NCI-H446 treated with DMSO at 0.1 percent for 48 hours (cell line): ENCODE measurements at regions not wholly inside any gene's neighbourhood (a gene's known extent, or its start where the extent isn't known, plus 50 kb on each side); places are given as distances from the start of the nearest gene placed in this dataset.
"Not testable (repeated sequence)": the region's sequence is repeated elsewhere in the genome, so short reads cannot be mapped to it uniquely, and the experiment has no call there.

Source experiments
- DNase-seq: peaks from one replicate; lab custom pipeline; 2025; lab: John Stamatoyannopoulos, UW

GRCh38 chr3:40949347-40949746 is 250.0 kb upstream of the CTNNB1 start:
- DNase-seq, result not testable (repeated sequence)

GRCh38 chr3:40951636-40952035 is 247.7 kb upstream of the CTNNB1 start:
- DNase-seq, result no peak

DNA sequence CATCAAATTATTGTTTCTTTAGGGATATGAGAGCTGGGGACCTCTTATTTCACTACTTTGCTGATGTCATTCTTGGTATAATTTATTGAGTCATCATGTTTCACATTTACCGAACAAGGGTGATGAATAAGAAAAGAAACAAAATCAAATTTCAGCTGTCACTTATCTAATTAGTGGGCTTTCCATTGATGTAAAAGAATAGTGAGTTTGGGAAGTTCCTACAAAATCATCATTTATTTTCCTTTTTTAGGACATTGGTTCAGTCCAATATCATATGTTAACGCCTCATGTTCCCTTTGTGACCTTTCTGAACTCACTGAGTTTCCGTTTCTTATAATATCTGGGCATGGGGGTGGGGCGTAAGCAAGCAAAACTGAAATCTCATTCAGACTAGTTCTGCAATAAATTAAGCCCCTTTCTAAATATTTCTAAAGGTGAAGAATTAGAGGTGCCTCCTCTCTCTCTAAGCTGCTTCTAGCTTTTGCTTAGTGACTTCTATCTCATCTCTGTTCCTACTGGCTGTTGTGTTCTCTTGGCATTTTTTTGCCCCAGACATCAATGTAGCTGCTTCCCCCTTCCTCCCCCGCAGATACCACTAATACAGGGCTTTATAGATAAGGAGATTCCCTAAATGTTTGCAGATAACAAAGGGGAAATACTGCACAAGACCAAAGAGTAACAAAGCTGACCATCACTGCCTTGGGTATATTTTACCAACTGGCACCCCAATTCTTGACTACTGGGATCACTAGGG is 238.0 kb upstream of the CTNNB1 start:
- DNase-seq, result no peak

DNA sequence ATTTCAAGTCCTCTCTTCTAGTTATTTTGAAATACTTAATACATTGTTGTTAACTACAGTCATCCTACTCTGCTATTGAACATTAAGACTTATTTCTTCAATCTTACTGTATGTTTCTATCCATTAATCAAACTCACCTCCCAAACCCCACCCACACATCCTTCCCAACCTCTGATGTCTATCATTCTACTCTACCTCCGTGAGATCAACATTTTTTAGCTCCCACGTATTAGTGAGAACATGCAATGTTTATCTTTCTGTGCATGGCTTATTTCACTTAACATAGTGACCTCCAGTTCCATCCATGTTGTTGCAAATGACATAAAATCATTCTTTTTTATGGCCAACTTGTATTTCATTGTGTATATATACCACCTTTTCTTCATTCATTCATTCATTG is 236.6 kb upstream of the CTNNB1 start:
- DNase-seq, result no peak

DNA sequence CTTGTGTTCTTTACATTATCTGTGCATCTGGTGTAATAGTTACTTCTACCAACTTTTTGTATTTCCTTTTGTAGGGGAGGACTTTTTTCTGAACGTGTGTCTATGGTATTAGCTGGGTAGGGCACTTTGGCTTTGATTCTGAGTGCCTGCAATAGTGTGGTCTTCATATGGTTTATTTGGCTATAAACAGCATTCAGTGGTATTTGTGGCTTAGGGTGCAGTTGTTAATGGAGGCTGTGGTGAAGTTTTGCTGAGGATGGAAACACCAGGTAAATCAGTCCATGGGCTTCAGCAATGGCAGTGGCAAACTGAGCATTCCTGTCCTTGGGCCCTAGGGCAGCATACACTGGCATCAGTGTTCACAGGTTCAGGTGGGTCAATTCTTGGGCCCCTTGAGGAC is 230.6 kb upstream of the CTNNB1 start:
- no peak for DNase-seq

DNA sequence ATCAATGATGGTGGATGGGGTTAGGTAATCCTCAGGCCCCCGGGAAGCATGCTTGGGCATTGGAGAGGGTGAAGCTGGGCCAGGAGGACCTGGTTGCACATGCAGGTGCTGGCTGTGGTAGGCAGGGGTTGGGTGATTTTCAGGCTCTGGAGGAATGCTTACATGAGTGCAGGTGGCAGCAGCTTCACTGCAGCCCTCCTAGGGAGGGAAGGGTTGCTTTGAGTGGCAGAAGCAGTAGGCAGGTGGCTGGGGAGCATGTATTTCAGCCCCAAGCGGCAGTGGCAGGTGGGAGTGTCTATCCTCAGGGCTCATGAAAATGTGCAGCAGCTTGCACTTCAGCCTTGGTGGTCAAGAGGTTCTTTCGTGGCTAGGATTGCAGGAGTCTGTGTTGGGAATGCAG is 230.0 kb upstream of the CTNNB1 start:
- DNase-seq, result no peak

GRCh38 chr3:40969756-40970466 is 229.4 kb upstream of the CTNNB1 start:
- DNase-seq, result no peak

DNA sequence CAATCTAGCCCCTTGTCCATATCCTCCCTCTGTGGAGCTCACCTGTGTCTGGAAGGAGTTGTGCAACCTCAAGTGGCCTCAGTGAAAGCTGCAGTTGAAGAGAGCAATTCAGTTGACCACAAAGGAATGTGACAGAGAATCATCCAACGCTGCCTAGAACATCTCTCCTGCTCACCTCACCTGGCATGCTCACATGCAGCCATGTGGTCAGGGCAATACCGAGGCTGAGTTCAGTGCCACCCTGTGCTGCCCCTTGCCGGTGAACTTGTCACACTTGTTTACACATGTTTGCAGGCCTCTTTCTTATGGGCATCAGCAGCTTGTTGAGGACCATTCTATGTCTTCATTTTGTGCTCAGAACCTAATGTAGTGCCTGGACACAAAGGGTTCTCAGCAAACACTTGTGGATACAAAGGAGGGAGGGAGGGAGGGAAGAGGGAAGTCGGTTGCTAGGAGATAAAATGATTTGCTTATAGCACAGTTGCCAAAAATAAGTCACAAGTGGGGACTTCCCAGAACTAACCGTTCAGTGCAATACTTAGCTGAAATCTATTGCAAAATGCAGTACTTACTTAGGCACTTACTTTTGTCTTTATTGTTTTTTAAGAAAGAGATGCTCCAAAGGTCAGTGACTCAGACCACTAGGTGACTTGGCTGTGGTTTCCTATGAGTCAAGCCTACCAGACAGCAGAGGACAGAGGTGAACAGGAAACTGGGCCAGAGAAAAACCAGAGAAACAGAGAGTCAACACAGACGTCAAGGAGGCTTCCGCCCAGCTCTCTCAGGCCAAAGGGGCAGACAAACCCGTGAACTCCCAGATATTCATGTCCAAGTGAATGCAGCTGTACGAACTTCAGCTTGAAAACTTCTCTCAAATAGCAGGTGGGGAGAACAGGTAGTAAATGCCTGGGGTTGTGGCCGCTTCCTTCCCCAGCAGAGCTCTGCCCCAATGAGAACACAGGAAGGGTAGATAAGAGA is 227.8 kb upstream of the CTNNB1 start:
- DNase-seq, result no peak

- no peak for DNase-seq
These were observed 227.0 kb upstream of the CTNNB1 start for GRCh38 chr3:40972350-40972749.

DNA sequence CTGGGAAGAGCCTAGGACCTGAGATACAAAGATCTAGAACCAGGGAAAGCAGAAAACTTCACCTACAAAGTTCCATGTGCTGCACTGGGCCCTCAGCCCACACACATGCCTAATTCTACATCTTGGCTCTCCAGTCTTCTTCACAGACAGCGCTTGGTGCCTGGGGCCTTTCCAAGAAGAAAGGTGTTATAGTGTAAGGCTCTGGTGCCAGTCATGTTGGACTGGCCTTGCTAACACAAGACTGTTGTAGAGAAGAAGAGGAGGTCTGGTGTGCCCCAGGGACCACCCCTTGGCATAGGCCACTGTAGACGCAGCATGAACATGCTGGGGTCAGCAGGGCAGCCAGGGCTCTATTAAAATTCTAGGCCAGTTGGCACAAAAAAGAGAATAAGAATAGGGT is 226.2 kb upstream of the CTNNB1 start:
- no peak for DNase-seq

DNA sequence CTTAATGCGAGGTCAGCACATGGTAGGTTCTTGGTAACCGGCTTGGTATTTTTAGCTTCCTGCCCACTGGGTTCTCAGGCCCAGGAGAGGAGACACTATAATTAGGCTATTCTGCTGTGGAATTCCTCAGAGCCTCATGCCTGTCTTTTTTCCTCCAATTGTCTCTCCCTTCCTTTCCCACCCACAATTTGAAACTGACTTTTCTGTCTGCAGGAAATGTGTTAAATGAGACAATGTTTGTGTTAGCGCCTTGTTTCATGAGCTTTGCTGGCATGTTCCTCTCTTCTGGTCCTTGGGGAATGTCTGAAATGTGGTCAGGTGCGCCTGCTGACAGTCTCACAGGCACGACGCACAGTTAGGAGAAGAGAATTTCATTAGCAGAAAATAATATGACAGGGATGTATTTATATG is 223.6 kb upstream of the CTNNB1 start:
- no peak for DNase-seq

GRCh38 chr3:40976241-40976640 is 223.1 kb upstream of the CTNNB1 start:
- no peak for DNase-seq

GRCh38 chr3:40978442-40978841 is 220.9 kb upstream of the CTNNB1 start:
- no peak for DNase-seq

- DNase-seq, result no peak
These were observed 219.3 kb upstream of the CTNNB1 start for GRCh38 chr3:40979962-40980361.

DNA sequence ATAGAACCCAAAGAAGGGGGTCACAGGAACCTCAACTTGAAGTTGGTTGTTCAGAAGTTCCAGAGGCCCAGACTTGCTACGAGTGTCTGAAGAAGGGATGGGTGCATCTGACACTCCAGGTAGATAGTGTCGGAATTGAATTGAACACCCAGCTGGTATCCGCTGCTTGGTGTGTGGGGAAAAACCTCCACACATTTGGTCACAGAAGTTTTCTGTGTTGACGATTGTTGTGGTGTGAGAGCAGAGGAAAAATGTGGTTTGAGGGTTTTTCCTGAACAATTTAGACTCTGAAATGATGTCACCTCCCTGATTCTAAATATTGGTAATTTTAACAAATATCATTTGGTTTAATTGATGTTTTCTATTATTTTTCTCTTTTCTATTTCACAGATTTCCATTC is 218.8 kb upstream of the CTNNB1 start:
- no peak for DNase-seq

DNA sequence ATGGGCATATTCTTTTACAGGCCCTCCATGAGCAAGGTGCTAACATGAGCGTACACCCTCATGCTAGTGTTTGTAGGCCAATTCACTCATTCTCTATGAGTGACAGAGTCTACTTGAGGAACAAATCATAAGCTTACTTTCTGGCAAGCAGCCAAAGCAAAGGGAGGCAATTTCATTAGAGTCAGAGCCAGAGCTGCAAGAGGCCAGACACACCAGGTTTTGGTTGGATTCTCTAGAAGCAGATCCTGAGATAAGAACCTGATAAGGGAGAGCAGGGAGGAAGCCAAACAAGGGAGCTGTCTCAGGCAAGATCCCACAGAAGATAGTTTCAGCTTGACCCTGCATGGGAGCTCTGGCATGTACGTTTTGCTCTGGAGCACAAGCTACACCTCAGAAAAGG is 214.1 kb upstream of the CTNNB1 start:
- no peak for DNase-seq

DNA sequence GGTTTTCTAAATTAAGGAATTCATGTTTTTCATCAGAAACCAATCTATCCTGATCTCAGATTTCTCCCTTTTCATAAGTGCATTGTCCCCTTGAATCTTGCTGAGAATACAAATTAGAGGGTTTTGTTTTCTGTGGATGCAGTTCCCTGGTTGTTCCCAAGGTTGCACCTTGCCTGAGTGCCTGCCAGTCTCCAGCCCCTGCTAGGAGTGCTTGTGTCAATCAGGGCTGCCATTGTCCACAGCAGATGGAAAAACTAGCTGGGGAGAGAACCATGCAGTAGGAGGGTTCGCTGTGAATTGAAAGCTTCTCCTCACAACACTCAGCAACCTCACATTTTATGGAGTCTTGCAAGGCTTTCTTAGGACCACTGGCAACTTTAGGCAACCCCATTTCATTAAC is 210.8 kb upstream of the CTNNB1 start:
- DNase-seq, result no peak

DNA sequence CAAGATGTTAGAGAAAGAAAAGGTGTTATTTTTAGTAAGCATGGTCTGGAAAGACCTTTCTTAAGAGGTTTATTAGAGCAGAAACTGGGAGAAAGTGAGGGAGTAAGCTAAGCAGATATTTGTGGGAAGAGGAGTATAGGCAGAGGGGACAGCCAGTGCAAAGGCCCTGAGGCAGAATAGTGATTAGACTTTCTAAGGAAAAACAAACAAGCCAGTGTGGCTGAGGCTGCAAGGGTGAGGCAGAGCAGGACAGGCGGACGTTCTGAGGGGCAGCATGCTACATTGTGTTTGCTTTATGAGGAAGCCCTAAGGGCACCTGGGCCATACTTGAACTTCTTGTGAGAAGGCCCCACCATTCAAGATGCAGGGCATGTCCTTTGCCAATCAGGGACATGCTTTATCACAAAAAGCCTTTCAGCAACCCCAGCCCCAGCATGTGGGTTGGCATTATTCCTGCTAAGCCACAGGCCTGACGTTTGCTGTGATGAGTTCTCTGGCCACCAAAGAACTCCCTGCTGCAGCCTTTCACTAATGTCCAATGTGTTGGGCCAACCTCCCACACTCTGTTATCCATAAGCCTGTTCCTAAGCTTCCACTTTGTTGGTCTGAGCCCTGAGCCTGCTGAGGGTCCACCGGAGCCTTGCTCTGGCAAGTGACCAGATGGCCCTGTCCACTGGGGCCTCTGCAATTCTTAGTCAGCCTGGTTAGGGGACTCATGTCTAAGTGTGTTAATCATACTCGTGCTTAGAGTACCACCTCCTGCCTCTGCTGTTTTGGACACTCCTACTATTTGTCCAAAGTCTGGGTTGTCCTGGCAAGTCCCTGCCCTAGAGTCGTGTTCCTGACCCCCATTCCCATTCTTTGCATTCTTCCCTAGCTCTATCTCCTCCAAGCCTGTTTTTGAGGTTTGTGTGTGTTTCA is 209.9 kb upstream of the CTNNB1 start:
- DNase-seq, result no peak

GRCh38 chr3:40990062-40990456 is 209.2 kb upstream of the CTNNB1 start:
- no peak for DNase-seq

DNA sequence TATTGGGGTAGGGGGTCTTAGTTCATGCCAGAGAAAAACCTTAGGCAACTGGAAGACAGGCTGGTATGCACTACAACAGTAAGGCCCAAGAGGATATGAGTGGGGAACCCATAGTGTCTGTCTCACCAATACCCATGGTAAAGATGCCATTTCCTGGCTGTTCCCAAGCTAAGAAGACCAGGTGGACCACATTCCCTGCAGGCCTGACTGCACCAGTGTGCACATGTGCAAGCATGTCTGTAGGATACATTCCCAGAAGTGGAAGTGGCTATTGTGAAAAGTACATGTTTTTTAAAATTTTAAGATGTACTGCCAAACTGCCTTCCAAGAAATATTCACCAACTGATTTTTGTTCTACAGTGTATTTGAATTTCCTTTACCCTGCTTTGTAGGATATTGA is 207.3 kb upstream of the CTNNB1 start:
- no peak for DNase-seq

DNA sequence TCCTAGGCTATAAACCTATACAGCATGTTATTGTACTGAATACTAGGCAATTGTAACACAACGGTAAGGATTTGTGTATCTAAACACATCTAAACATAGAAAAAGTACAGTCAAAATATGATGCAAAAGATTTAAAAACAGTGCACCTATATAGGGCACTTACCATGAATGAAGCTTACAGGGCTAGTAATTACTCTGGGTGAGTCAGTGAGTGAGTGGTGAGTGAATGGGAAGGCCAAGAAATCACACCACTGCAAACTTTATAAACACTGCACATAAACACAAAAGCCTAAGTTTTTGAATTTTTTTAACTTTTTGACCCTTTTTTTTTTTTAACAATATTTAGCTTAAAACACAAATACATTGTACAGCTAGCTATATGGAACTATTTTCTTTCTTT is 204.7 kb upstream of the CTNNB1 start:
- DNase-seq, result no peak

DNA sequence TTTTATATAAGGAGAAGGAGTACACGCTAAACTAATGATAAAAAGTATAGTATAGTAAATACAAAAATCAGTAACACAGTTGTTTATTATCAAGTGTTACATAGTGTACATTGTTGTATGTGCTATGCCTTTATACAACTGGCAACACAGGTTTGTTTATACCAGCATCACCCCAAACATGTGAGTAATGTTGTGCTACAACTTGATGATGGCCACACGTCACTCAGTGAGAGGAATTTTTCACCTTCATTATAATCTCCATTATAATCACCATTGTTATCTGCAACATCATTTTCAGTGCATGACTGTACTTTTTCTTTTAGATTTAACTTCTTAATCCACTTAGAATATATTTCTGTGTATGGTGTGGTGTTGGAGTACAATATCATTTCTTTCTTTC is 204.0 kb upstream of the CTNNB1 start:
- DNase-seq, result no peak
